HPDE6-E6E7 (cell line): ENCODE measurements at regions not wholly inside any gene's neighbourhood (a gene's known extent, or its start where the extent isn't known, plus 50 kb on each side); places are given as distances from the start of the nearest gene placed in this dataset.
"Not testable (repeated sequence)": the region's sequence is repeated elsewhere in the genome, so short reads cannot be mapped to it uniquely, and the experiment has no call there.

Source experiments
- DNase-seq: peaks from one replicate; pipeline ENCODE4 v3.0.0; 2011; ENCODE audit warnings: missing footprints; ENCODE audit errors: extremely low spot score

GRCh38 chr1:88289401-88290102 lies 394.5 kb upstream of the PKN2 start:
- no peak for DNase-seq

GRCh38 chr1:88291611-88292354 lies 392.3 kb upstream of the PKN2 start:
- no peak for DNase-seq

- no peak for DNase-seq
Observed at GRCh38 chr1:88293691-88294190, 390.3 kb upstream of the PKN2 start.

GRCh38 chr1:88296227-88296626 lies 387.8 kb upstream of the PKN2 start:
- no peak for DNase-seq

GRCh38 chr1:88296642-88297041 lies 387.4 kb upstream of the PKN2 start:
- no peak for DNase-seq

GRCh38 chr1:88298506-88298905 lies 385.6 kb upstream of the PKN2 start:
- no peak for DNase-seq

GRCh38 chr1:88300752-88301263 lies 383.3 kb upstream of the PKN2 start:
- no peak for DNase-seq

- DNase-seq = no peak
Observed at GRCh38 chr1:88302843-88303486, 381.1 kb upstream of the PKN2 start.

GRCh38 chr1:88311265-88311664 lies 372.8 kb upstream of the PKN2 start:
- DNase-seq = no peak

- no peak for DNase-seq
Observed at GRCh38 chr1:88311907-88312306, 372.2 kb upstream of the PKN2 start.

GRCh38 chr1:88317396-88317795 lies 366.7 kb upstream of the PKN2 start:
- no peak for DNase-seq

GRCh38 chr1:88318740-88319139 lies 365.3 kb upstream of the PKN2 start:
- no peak for DNase-seq

GRCh38 chr1:88320291-88320690 lies 363.8 kb upstream of the PKN2 start:
- no peak for DNase-seq

GRCh38 chr1:88321706-88322105 lies 362.4 kb upstream of the PKN2 start:
- no peak for DNase-seq

GRCh38 chr1:88324899-88325298 lies 359.2 kb upstream of the PKN2 start:
- DNase-seq = no peak

GRCh38 chr1:88327391-88328267 lies 356.4 kb upstream of the PKN2 start:
- peak; percentile 64 for DNase-seq

- DNase-seq = no peak
Observed at GRCh38 chr1:88330201-88330600, 353.9 kb upstream of the PKN2 start.

GRCh38 chr1:88333086-88333695 lies 350.9 kb upstream of the PKN2 start:
- DNase-seq = no peak

GRCh38 chr1:88341447-88341846 lies 342.6 kb upstream of the PKN2 start:
- DNase-seq = no peak

- DNase-seq = not testable (repeated sequence)
Observed at GRCh38 chr1:88342081-88342480, 342.0 kb upstream of the PKN2 start.

GRCh38 chr1:88350648-88351047 lies 333.4 kb upstream of the PKN2 start:
- DNase-seq = no peak
